Fibroblast of skin of back (primary cell): ENCODE measurements at regions not wholly inside any gene's neighbourhood (a gene's known extent, or its start where the extent isn't known, plus 50 kb on each side); places are given as distances from the start of the nearest gene placed in this dataset.

ENCODE experiments used
- DNase-seq: peaks from one replicate; pipeline ENCODE4 v3.0.0-alpha.2; 2013

DNA sequence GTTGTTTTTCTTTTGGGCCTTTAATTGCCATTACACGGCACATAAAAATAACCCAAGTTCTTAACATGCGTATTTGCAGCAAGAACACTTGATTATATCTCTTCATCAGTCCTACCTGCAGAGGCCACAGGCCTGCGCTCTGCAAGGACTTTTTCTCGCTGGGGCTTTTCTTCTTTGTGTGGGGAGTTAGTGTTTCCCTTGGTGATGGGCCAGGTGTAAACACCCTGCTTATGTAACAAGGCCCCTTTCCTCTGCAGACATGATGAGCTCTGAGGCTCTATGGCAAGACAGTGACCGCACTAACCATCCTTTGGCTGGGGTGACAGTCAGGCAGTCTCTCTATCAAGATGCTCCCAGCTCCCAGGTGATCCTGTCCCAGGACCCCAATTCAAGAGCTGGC lies 97.8 kb upstream of the PCSK2 start:
- no peak for DNase-seq

DNA sequence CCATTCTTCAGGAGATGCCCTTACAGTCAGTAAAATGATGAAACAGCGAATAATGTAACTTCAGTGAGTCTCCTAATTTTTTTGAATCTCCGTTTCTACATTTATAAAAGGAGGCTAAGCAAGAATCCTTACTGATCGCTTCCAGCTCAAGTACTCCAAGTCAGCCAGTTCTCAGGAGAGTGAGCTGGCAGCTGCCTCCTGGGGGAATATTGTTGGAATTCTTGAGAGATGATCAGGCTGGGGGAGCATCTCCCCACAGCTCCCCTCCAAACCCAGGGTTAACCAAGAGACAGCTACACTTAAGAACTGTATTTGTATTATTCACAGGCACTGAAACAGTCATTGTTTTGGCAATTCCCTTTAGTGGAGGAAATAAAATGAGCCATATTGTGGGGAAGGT lies 89.1 kb upstream of the PCSK2 start:
- DNase-seq, result peak; percentile 28

DNA sequence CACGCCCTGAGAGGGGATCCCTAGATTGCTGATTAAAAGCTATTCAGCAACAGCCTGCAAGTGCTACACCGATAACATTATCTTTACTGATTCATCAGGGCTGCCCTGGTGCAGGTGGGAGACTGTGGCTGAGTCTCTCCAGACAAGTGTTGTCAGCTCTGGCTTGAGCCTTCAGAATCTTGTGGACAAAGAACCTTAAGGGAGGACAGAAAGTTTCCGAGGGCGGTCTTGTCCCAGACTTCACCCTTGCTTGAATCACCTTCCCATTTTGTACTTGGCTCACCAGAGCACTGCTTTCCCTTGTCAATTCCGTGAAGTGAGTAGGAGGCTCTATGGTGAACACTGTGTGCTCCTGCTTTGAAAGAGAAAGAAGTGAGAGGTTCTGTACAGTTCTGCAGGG lies 88.6 kb upstream of the PCSK2 start:
- DNase-seq, result no peak

DNA sequence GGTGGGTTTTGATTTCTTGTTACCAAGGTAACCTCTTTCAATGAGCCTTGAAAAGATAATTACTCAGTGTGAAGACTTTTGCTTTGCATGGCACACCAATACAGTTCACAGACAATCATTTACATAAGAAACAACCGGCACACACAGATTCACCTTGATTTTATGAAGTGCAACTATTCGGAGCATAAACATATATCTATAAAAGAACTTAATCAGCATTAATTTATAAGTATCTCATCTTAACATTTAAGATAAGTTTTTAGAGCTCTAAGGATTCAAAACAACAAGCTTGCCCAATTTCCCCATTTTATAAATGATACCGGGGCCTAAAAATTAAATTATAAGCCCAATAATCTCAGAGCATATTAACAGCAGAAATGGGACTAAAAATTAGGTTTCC lies 85.9 kb upstream of the PCSK2 start:
- DNase-seq, result no peak

- DNase-seq, result no peak
Observed at GRCh38 chr20:17141568-17141967, 85.3 kb upstream of the PCSK2 start.

- no peak for DNase-seq
Observed at GRCh38 chr20:17142666-17143065, 84.2 kb upstream of the PCSK2 start.

DNA sequence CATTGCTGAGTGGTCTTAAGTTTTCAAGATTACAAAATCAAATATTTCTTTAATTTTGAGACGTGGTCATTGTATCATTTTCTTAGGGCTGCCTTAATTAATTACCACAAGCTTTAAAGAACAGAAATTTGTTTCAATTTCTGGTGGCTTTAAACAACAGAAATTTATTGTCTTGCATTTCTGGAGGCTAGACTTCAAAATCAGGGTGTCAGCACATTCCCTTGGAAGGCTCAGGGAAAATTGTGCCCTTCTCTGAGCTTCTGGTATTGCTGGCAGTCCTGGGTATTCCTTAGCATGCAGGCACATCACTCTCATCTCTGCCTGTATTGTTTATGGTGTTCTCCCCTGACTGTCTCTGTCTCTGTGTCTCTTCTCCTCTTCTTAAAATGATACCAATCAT lies 76.0 kb upstream of the PCSK2 start:
- no peak for DNase-seq

GRCh38 chr20:17155401-17155800 lies 71.4 kb upstream of the PCSK2 start:
- DNase-seq, result no peak

- DNase-seq, result no peak
Observed at GRCh38 chr20:17158701-17159100, 68.1 kb upstream of the PCSK2 start.

GRCh38 chr20:17161673-17162481 lies 65.0 kb upstream of the PCSK2 start:
- no peak for DNase-seq

DNA sequence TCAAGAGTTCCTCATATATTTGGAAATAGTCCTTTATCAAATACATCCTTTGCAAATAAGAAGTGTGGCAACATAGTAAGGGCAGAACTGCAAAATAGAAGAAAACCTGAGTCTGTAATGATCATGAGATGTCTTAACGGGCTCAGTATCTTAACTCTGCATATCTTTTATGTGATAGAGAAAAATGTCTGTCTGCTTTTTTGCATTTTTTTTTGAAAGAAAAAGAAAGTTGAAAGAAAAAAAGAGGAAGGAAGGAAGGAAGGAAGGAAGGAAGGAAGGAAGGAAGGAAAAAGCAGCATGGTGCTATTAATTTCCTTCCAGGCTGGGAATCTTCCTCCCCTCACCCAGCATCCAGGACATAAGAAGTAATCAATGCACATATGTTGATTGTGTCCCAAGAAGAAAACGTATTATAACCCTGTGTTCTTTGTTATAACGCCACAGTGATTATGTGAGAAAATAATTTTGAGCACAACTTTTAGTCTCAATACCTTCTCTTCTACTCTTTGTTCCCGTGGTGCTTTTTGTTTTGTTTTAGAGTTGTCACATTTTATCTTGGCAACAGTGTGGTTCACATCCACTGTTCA lies 58.7 kb upstream of the PCSK2 start:
- no peak for DNase-seq

DNA sequence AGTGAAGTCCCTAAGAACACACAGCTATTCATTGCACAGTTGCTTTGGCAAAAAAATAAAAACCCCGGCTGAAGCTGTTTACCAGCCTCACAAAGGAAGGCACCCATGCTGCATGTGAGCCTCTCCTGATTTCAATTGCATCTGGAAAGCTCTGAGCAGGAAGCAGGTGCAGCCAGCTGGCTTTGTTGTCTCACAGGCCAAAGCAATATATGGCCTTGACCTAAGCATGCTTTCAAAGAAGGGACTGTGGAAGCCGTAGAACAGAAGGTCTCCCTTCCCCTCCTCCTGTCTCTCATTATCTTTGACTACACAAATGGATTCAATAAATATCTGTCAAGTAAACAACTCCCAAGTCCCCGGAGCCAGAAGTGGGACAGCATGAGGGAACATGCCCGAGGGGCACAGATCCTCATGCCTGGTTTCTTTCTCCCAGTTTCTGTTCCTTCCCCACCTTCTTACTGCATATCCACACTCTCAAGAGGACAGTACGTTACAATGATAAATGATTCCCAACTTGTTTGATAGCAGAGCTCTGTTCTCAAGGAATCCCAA lies 57.2 kb upstream of the PCSK2 start:
- no peak for DNase-seq

DNA sequence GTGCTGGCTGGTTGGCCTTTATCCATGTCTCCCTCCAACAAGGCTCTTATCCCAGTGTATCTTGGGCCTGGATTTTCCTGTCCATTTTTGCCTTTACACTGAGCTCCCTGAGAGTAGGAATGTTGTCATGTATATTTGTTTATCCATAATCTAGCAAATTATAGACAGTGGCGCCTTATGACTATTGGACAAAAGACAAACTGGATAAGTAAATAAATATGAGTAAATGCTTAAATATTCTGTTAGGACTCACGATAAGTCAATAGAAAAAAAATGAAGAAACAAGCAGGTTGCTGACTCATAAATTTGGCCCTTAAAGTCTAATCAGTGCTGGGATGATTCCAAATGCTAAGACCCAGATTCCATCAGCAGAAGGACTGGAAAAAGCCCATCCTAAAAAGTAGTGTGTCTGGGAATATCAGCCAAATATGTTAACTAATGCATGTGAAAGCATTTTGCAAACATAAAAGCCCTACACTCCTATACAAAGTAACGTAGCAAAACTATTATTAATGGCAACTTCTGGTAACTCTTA lies 55.0 kb upstream of the PCSK2 start:
- no peak for DNase-seq

GRCh38 chr20:17172836-17173516 lies 53.9 kb upstream of the PCSK2 start:
- DNase-seq, result no peak
